GM18861 (cell line): ENCODE measurements at regions not wholly inside any gene's neighbourhood (a gene's known extent, or its start where the extent isn't known, plus 50 kb on each side); places are given as distances from the start of the nearest gene placed in this dataset.
"Not testable (repeated sequence)": the region's sequence is repeated elsewhere in the genome, so short reads cannot be mapped to it uniquely, and the experiment has no call there.

Source experiments
- ATAC-seq: cut with Tn5 transposase; IDR thresholded peaks from one replicate; pipeline ENCODE4 v1.9.1; 2021; ENCODE audit not compliant: unreplicated experiment

GRCh38 chr2:153420394-153420793 is 58.2 kb downstream of the RPRM start:
- no peak for ATAC-seq

GRCh38 chr2:153417077-153417476 is 61.5 kb downstream of the RPRM start:
- no peak for ATAC-seq

GRCh38 chr2:153416071-153416470 is 62.5 kb downstream of the RPRM start:
- ATAC-seq = no peak

- no peak for ATAC-seq
Observed at GRCh38 chr2:153408710-153409385, 69.7 kb downstream of the RPRM start.

GRCh38 chr2:153405196-153405595 is 73.4 kb downstream of the RPRM start:
- no peak for ATAC-seq

- ATAC-seq = no peak
Observed at GRCh38 chr2:153404792-153405191, 73.8 kb downstream of the RPRM start.

GRCh38 chr2:153403940-153404339 is 74.6 kb downstream of the RPRM start:
- ATAC-seq = no peak

GRCh38 chr2:153403352-153403751 is 75.2 kb downstream of the RPRM start:
- not testable (repeated sequence) for ATAC-seq

GRCh38 chr2:153394686-153395085 is 83.9 kb downstream of the RPRM start:
- no peak for ATAC-seq

GRCh38 chr2:153394247-153394646 is 84.3 kb downstream of the RPRM start:
- no peak for ATAC-seq

- no peak for ATAC-seq
Observed at GRCh38 chr2:153393518-153393917, 85.0 kb downstream of the RPRM start.

GRCh38 chr2:153391131-153391530 is 87.4 kb downstream of the RPRM start:
- ATAC-seq = no peak

GRCh38 chr2:153388246-153388645 is 90.3 kb downstream of the RPRM start:
- ATAC-seq = no peak

GRCh38 chr2:153387203-153387602 is 91.4 kb downstream of the RPRM start:
- ATAC-seq = no peak

GRCh38 chr2:153386481-153386897 is 92.1 kb downstream of the RPRM start:
- no peak for ATAC-seq

- ATAC-seq = peak; percentile 84
Observed at GRCh38 chr2:153373510-153374279, 104.9 kb downstream of the RPRM start.

GRCh38 chr2:153360239-153360638 is 118.3 kb downstream of the RPRM start:
- ATAC-seq = no peak

GRCh38 chr2:153354377-153354776 is 124.2 kb downstream of the RPRM start:
- ATAC-seq = no peak

GRCh38 chr2:153349603-153350002 is 129.0 kb downstream of the RPRM start:
- no peak for ATAC-seq

GRCh38 chr2:153347818-153348495 is 130.6 kb downstream of the RPRM start:
- no peak for ATAC-seq

GRCh38 chr2:153320879-153321278 is 157.7 kb downstream of the RPRM start:
- no peak for ATAC-seq

- ATAC-seq = no peak
Observed at GRCh38 chr2:153311432-153311831, 167.1 kb downstream of the RPRM start.
